ENCODE measurements at regions not wholly inside any gene's neighbourhood (a gene's known extent, or its start where the extent isn't known, plus 50 kb on each side); places are given as distances from the start of the nearest gene placed in this dataset.
A peak's percentile ranks its signal among the peaks of the same experiment; 100 is the strongest.

DNA sequence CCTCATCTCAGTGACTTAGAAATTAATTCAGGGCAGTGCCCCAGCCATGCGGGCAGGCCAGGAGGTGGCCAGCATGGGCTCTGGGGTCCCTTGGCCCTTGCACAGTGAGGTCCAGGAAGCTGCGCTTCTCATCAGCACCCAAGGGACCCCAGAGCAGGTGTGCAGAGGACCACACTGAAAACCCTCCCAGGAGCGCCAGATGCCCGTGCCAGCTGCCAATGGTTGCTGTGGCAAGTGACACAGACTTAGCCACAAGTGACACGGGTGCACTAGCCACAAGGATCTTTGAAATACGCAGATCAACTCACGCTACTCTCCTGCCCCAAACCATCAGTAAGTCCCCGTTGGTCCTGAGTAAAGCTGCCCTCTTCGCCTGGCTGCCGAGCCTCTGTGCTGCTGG lies 88.1 kb downstream of the ERMARD start:
- DNase-seq: no peak

DNA sequence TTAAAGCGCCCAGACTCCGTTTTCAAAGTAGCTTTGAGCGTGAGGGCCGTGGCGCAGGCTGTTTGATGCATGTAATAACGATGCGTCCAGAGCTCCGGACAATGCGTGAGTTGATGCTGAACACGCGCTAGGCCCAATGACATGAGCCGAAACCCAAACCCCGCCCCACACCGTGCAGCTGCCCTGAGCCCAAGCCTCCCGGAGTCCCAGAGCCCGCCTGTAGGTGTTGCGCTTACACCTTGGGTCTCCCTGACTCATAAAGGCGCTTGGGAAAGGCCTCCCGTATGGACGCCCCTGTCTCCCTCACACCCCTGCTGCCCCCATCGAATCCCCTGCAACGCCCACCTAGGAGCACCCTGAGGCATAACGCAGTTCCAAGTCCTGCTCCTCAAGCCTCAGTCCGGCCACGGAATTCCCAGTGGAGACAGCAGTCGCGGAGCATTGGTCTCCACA lies 87.6 kb downstream of the ERMARD start:
- no peak for DNase-seq

DNA sequence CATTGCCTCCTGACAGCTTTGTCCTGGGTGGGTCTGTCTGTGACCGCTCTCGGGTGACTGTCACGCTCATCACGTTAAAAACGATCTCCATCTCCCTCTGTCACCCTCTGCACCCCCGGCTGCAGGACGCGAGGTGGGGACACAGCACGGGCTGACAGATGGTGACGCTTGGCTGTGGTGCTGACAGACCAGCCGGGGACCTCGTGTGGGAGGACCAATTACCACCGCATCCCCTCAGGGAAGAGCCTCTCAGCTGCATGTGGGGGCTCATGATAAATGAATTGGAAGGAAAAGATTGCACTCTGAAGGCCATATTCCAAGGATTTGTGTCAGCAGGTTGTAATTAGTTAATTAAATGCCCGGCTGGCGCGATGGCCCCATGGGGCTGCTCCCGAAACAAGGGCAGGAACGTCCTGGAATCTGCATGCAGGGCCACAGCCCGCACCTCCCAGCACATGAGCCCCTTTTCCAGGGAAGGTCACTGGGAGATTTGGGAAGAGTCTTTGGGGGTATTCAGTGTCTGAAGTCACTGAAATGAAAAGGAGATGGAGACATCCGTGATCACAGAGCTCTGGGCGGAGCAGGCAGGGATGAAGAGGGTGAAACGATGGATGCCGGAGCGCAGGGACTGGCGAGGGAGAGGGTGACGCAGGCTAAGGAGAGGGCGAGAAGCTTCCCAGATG lies 87.1 kb downstream of the ERMARD start:
- no peak for DNase-seq

DNA sequence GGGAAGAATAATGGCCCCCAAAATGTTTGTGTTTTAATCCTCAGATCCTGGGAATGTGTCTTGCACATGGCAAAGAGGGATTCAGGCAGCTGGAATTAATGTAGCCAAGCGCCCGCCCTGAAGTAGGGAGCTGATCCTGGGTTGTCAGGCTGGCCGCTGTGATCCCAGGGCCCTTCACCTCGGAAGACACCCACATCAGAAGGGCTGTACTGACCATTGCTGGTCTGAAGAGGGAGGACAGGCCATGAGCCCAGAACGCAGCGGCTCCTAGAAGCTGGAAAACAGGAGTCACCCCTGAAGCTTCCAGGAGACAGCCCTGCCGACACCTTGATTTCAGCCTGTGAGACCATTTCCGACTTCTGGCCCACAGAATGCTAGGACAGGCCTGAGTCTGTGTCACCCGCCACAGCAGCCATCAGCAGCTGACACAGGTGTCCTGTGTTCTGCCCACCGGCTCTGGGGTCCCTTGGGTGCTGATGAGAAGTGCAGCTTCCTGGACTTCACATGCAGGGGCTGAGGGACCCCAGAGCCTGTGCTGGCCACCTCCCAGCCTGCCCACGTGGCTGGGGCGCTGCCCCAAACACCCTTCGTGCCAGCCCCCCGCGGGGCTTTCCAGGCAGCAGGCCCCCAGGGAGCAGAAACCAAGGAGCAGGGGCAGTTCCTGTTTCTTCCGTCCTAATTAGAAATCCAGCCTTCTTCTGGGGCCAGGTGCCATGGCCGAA lies 86.3 kb downstream of the ERMARD start:
- no peak for DNase-seq

DNA sequence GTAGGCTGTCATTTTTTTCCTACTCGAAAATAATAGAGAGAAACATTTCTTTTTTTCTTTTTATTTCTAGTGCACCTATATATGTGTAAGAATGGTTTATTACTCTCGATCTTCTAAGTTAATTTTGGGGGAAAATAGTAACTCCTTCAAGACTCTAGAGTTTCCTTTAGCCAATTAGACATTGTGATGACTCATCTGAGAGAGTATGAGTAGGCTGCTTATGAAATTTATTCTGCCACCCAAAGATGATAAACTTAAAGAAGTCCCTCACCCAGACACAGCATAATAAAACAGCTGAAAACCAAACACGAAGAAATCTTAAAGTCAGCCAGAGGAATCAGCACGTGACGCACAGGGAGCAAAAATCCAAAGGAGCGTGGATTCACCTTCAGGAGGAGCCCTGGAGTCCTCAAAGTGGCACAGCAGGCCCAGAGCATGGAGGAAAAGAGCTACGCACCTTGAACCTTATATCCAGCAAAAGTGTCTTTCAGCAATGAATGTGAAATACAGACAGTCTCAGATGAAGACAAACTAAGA lies 81.9 kb downstream of the ERMARD start:
- DNase-seq: no peak

DNA sequence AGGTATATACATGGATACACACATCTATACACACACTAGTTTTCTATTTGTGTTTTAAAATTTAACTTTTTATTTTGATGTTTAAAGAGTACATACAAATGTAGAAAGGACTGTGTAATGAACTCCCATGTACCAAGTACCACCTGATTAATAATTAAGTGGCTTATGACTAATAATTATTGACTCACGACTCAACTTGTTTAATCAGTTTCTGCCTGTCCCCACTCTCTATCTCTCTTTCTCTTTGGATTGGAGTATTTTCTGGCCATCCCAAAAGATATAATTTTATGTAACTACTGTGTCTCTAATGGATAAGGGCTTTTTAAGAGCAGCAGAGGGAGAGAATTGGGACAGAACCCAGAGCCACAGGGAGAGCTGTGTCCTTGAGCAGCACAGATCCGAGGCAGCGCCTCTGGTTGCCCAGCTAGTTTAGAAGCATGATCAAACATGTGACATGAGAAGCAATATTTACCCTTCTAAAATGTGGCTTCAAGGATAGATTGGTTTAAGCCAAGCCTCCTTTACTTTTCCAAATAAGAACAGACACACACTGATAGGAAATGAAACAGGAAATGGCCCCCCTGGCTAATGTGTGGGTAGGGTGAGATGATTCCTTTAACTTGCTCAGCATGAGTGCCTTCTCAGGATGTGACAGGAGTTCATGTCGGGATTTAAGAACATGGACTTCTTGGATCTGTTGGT lies 81.0 kb downstream of the ERMARD start:
- DNase-seq: no peak

DNA sequence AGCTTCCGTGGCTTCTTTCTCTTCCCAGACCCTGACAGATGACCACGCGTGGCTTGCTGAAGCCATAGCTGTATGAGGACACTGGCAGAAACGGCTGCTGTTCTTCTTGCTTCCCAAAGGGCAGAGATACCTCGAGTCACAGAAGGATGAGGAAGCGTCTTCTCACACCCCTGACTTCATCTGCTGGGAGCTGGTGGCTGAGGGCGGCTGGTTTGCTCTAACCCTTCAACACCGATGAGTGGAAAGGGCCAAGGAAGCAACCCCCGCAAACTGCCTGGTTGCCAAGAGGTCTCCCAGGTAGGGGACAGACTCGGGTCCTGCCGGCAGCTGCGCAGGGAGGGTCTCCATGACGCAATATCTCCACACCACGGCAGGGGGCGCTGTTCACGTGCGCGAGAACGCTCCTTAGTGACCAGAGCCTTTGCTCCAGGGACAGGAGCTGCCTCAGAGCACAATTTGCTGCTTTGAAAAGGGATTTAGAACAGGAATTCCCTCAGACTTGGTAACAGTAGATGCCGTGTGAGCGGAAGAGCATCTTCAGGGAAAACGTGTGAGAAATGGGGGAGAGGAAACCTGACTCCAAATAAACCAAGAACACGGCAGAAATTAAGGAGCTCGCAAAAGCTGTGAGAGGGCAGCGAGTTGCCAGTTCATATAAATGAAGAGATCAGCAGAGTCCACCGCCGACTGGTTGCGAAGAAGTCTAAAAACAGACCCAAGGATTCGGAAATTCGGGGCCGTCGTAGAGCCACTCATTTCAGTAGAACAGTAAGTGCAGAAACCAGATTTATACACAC lies 80.2 kb downstream of the ERMARD start:
- peak; percentile 30 for DNase-seq
